ENCODE measurements at regions not wholly inside any gene's neighbourhood (a gene's known extent, or its start where the extent isn't known, plus 50 kb on each side); places are given as distances from the start of the nearest gene placed in this dataset.

DNA sequence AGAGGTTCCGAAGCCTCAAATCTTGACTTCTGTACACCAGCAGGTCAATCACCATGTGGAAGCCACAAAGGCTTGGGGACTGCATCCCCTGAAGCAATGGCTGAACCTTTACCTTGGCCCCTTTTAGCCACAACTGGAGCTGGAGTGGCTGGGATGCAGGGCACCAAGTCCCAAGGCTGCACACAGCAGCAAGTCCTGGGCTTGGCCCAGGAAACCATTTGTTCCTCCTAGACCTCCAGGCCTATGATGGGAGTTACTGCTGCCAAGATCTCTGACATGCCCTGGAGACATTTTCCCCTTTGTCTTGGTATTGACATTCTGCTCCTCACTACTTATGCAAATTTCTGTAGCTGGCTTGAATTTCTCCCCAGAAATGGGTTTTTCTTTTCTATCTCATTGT, 285.9 kb downstream of the ASXL3 start:
- Histone ChIP-seq H3K4me3 (replicated peaks in 1 of 3; ENCODE audit: insufficient read depth in 1 of 3, low read depth in 1 of 3, low read length in 3 of 3) (no peak overlapping the region), H3K27ac (ENCODE audit: insufficient read depth, low read depth, low read length) (no peak overlapping the region), H3K79me2 (ENCODE audit: control insufficient read depth, insufficient read depth, low read length) (no peaks in the 10 kb centered on the region), H3K27me3 (ENCODE audit: control insufficient read depth in 2 of 2, insufficient read depth in 2 of 2, low read length in 2 of 2) (no peaks in the 10 kb centered on the region), H3K4me1 (ENCODE audit: control insufficient read depth, extremely low read depth, insufficient read depth, low read length) (no peaks in the 10 kb centered on the region), H3K4me2 (ENCODE audit: insufficient read depth, low read length) (no peak overlapping the region), H4K20me1 (replicated peaks; ENCODE audit: control insufficient read depth, extremely low read depth, insufficient read depth, low read length) (no peaks in the 10 kb centered on the region), H2AFZ (ENCODE audit: low read depth, low read length) (no peak overlapping the region), H3K9ac (replicated peaks; ENCODE audit: extremely low read depth, insufficient read depth, low read length) (no peak overlapping the region), H3K9me3 (replicated peaks; ENCODE audit: control insufficient read depth, insufficient read depth, low read length) (no peaks in the 10 kb centered on the region), H3K36me3 (ENCODE audit: control insufficient read depth in 2 of 2, extremely low read depth in 1 of 2, insufficient read depth in 2 of 2, low read length in 2 of 2) (no peaks in the 10 kb centered on the region), H3K9me1 (replicated peaks; ENCODE audit: control insufficient read depth, extremely low read depth, insufficient read depth, low read length) (no peaks in the 10 kb centered on the region)
- intact Hi-C loops (cut with micrococcal nuclease) (no loop called here), dilution Hi-C loops (cut with MboI; ENCODE audit: extremely low pct_ligation_motif_present, low sequenced_read_pairs) (no loop called here)
- DNase-seq (ENCODE audit: low read depth, low spot score) (no peak), FAIRE-seq (no peak)
- ChIA-PET CTCF (no interaction called here), POLR2A (no interaction called here)
- no TSS peak for BruUV-seq (replicated peaks)
- no peak for TF ChIP-seq GATA2 (IDR thresholded peaks at IDR 0.05; ENCODE audit: insufficient read depth, insufficient read length, low read depth, low read length)
- TF ChIP-seq EZH2 (IDR thresholded peaks at IDR 0.05; ENCODE audit: borderline replicate concordance, low read depth, low read length, severe bottlenecking): no peak
- no peak for TF ChIP-seq FOS (IDR thresholded peaks at IDR 0.05; ENCODE audit: borderline replicate concordance, insufficient read depth, low read length)
- TF ChIP-seq, protein P1, sequence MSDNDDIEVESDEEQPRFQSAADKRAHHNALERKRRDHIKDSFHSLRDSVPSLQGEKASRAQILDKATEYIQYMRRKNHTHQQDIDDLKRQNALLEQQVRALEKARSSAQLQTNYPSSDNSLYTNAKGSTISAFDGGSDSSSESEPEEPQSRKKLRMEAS (IDR thresholded peaks at IDR 0.05; ENCODE audit: insufficient read depth, insufficient read length): no peak
- no peak for TF ChIP-seq POLR2A (IDR thresholded peaks at IDR 0.05; ENCODE audit: low read depth, low read length)
- TF ChIP-seq JUN (IDR thresholded peaks at IDR 0.05; ENCODE audit: borderline replicate concordance, insufficient read depth, insufficient read length, low read depth): no peak
- TF ChIP-seq, protein P2, sequence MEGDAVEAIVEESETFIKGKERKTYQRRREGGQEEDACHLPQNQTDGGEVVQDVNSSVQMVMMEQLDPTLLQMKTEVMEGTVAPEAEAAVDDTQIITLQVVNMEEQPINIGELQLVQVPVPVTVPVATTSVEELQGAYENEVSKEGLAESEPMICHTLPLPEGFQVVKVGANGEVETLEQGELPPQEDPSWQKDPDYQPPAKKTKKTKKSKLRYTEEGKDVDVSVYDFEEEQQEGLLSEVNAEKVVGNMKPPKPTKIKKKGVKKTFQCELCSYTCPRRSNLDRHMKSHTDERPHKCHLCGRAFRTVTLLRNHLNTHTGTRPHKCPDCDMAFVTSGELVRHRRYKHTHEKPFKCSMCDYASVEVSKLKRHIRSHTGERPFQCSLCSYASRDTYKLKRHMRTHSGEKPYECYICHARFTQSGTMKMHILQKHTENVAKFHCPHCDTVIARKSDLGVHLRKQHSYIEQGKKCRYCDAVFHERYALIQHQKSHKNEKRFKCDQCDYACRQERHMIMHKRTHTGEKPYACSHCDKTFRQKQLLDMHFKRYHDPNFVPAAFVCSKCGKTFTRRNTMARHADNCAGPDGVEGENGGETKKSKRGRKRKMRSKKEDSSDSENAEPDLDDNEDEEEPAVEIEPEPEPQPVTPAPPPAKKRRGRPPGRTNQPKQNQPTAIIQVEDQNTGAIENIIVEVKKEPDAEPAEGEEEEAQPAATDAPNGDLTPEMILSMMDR (IDR thresholded peaks at IDR 0.05; ENCODE audit: extremely low read depth in 1 of 2, insufficient read depth in 1 of 2, low read depth in 1 of 2, low read length in 2 of 2): no peak
- no peak for TF ChIP-seq POLR2AphosphoS5 (IDR thresholded peaks at IDR 0.05; ENCODE audit: insufficient read depth, low read depth, low read length)
- no peak for TF ChIP-seq MYC (IDR thresholded peaks at IDR 0.05; ENCODE audit: low read depth, low read length)

Data from endothelial cell of umbilical vein (primary cell).